ENCODE measurements at regions not wholly inside any gene's neighbourhood (a gene's known extent, or its start where the extent isn't known, plus 50 kb on each side); places are given as distances from the start of the nearest gene placed in this dataset.
"Not testable (repeated sequence)": the region's sequence is repeated elsewhere in the genome, so short reads cannot be mapped to it uniquely, and the experiment has no call there.

GRCh38 chr3:168705412-168705811 lies 609.7 kb upstream of the GOLIM4 start:
- H3K27me3 ChIP-seq (ENCODE audit: control insufficient read depth in 1 of 2, insufficient read depth in 2 of 2, low read length in 2 of 2), result no peaks in the 10 kb centered on the region
- H3K9me3 ChIP-seq (ENCODE audit: control insufficient read depth in 1 of 2, low read length in 2 of 2), result no peaks in the 10 kb centered on the region
- H3K4me1 ChIP-seq (ENCODE audit: control insufficient read depth in 1 of 2, insufficient read depth in 2 of 2, low read length in 2 of 2), result no peaks in the 10 kb centered on the region
- no peaks in the 10 kb centered on the region for H3K36me3 ChIP-seq (ENCODE audit: control insufficient read depth in 1 of 2, insufficient read depth in 2 of 2, low read length in 2 of 2)
- H3K27ac ChIP-seq (ENCODE audit: low read depth, low read length), result no peak overlapping the region
- no peak overlapping the region for H3K9ac ChIP-seq (ENCODE audit: low read depth in 1 of 2, low read length in 2 of 2)
- no peak overlapping the region for H3K4me3 ChIP-seq (ENCODE audit: low read depth in 1 of 2, low read length in 2 of 2)

- H3K4me3 ChIP-seq (ENCODE audit: low read depth in 1 of 2, low read length in 2 of 2), result no peak overlapping the region
- no peaks in the 10 kb centered on the region for H3K9me3 ChIP-seq (ENCODE audit: control insufficient read depth in 1 of 2, low read length in 2 of 2)
- H3K4me1 ChIP-seq (ENCODE audit: control insufficient read depth in 1 of 2, insufficient read depth in 2 of 2, low read length in 2 of 2), result no peaks in the 10 kb centered on the region
- no peak overlapping the region for H3K27ac ChIP-seq (ENCODE audit: low read depth, low read length)
- no peaks in the 10 kb centered on the region for H3K36me3 ChIP-seq (ENCODE audit: control insufficient read depth in 1 of 2, insufficient read depth in 2 of 2, low read length in 2 of 2)
- no peaks in the 10 kb centered on the region for H3K27me3 ChIP-seq (ENCODE audit: control insufficient read depth in 1 of 2, insufficient read depth in 2 of 2, low read length in 2 of 2)
- H3K9ac ChIP-seq (ENCODE audit: low read depth in 1 of 2, low read length in 2 of 2), result no peak overlapping the region
Observed at GRCh38 chr3:168696051-168696450, 600.3 kb upstream of the GOLIM4 start.

GRCh38 chr3:168693870-168694269 lies 598.1 kb upstream of the GOLIM4 start:
- Histone ChIP-seq H3K27ac (ENCODE audit: low read depth, low read length) (no peak overlapping the region), H3K9me3 (ENCODE audit: control insufficient read depth in 1 of 2, low read length in 2 of 2) (no peaks in the 10 kb centered on the region), H3K36me3 (ENCODE audit: control insufficient read depth in 1 of 2, insufficient read depth in 2 of 2, low read length in 2 of 2) (no peaks in the 10 kb centered on the region), H3K4me1 (ENCODE audit: control insufficient read depth in 1 of 2, insufficient read depth in 2 of 2, low read length in 2 of 2) (no peaks in the 10 kb centered on the region), H3K27me3 (ENCODE audit: control insufficient read depth in 1 of 2, insufficient read depth in 2 of 2, low read length in 2 of 2) (no peaks in the 10 kb centered on the region), H3K9ac (ENCODE audit: low read depth in 1 of 2, low read length in 2 of 2) (no peak overlapping the region), H3K4me3 (ENCODE audit: low read depth in 1 of 2, low read length in 2 of 2) (no peak overlapping the region)

GRCh38 chr3:168688267-168688666 lies 592.5 kb upstream of the GOLIM4 start:
- Histone ChIP-seq H3K36me3 (ENCODE audit: control insufficient read depth in 1 of 2, insufficient read depth in 2 of 2, low read length in 2 of 2) (no peaks in the 10 kb centered on the region), H3K4me1 (ENCODE audit: control insufficient read depth in 1 of 2, insufficient read depth in 2 of 2, low read length in 2 of 2) (no peaks in the 10 kb centered on the region), H3K4me3 (ENCODE audit: low read depth in 1 of 2, low read length in 2 of 2) (no peak overlapping the region), H3K9ac (ENCODE audit: low read depth in 1 of 2, low read length in 2 of 2) (no peak overlapping the region), H3K27ac (ENCODE audit: low read depth, low read length) (no peak overlapping the region), H3K9me3 (ENCODE audit: control insufficient read depth in 1 of 2, low read length in 2 of 2) (no peaks in the 10 kb centered on the region), H3K27me3 (ENCODE audit: control insufficient read depth in 1 of 2, insufficient read depth in 2 of 2, low read length in 2 of 2) (no peaks in the 10 kb centered on the region)

- no peaks in the 10 kb centered on the region for H3K4me1 ChIP-seq (ENCODE audit: control insufficient read depth in 1 of 2, insufficient read depth in 2 of 2, low read length in 2 of 2)
- no peaks in the 10 kb centered on the region for H3K9me3 ChIP-seq (ENCODE audit: control insufficient read depth in 1 of 2, low read length in 2 of 2)
- H3K4me3 ChIP-seq (ENCODE audit: low read depth in 1 of 2, low read length in 2 of 2), result no peak overlapping the region
Observed at GRCh38 chr3:168684519-168684918, 588.8 kb upstream of the GOLIM4 start.

GRCh38 chr3:168678730-168679129 lies 583.0 kb upstream of the GOLIM4 start:
- no peaks in the 10 kb centered on the region for H3K27me3 ChIP-seq (ENCODE audit: control insufficient read depth in 1 of 2, insufficient read depth in 2 of 2, low read length in 2 of 2)
- H3K9ac ChIP-seq (ENCODE audit: low read depth in 1 of 2, low read length in 2 of 2), result no peak overlapping the region
- no peak overlapping the region for H3K4me3 ChIP-seq (ENCODE audit: low read depth in 1 of 2, low read length in 2 of 2)
- H3K27ac ChIP-seq (ENCODE audit: low read depth, low read length), result no peak overlapping the region
- H3K4me1 ChIP-seq (ENCODE audit: control insufficient read depth in 1 of 2, insufficient read depth in 2 of 2, low read length in 2 of 2), result no peaks in the 10 kb centered on the region
- H3K36me3 ChIP-seq (ENCODE audit: control insufficient read depth in 1 of 2, insufficient read depth in 2 of 2, low read length in 2 of 2), result no peaks in the 10 kb centered on the region
- H3K9me3 ChIP-seq (ENCODE audit: control insufficient read depth in 1 of 2, low read length in 2 of 2), result no peaks in the 10 kb centered on the region

More at GRCh38 chr3:168684519-168684918, 588.8 kb upstream of the GOLIM4 start:
- no peaks in the 10 kb centered on the region for H3K27me3 ChIP-seq (ENCODE audit: control insufficient read depth in 1 of 2, insufficient read depth in 2 of 2, low read length in 2 of 2)
- no peaks in the 10 kb centered on the region for H3K36me3 ChIP-seq (ENCODE audit: control insufficient read depth in 1 of 2, insufficient read depth in 2 of 2, low read length in 2 of 2)
- H3K9ac ChIP-seq (ENCODE audit: low read depth in 1 of 2, low read length in 2 of 2), result no peak overlapping the region
- H3K27ac ChIP-seq (ENCODE audit: low read depth, low read length), result no peak overlapping the region

- Histone ChIP-seq H3K9ac (ENCODE audit: low read depth in 1 of 2, low read length in 2 of 2) (no peak overlapping the region), H3K36me3 (ENCODE audit: control insufficient read depth in 1 of 2, insufficient read depth in 2 of 2, low read length in 2 of 2) (no peaks in the 10 kb centered on the region), H3K4me3 (ENCODE audit: low read depth in 1 of 2, low read length in 2 of 2) (no peak overlapping the region), H3K4me1 (ENCODE audit: control insufficient read depth in 1 of 2, insufficient read depth in 2 of 2, low read length in 2 of 2) (no peaks in the 10 kb centered on the region), H3K9me3 (ENCODE audit: control insufficient read depth in 1 of 2, low read length in 2 of 2) (no peaks in the 10 kb centered on the region), H3K27me3 (ENCODE audit: control insufficient read depth in 1 of 2, insufficient read depth in 2 of 2, low read length in 2 of 2) (no peaks in the 10 kb centered on the region), H3K27ac (ENCODE audit: low read depth, low read length) (no peak overlapping the region)
Observed at GRCh38 chr3:168671091-168671490, 575.4 kb upstream of the GOLIM4 start.

GRCh38 chr3:168660879-168661657 lies 565.3 kb upstream of the GOLIM4 start:
- not testable (repeated sequence) for H3K9ac ChIP-seq (ENCODE audit: low read depth in 1 of 2, low read length in 2 of 2); H3K9me3 ChIP-seq (ENCODE audit: control insufficient read depth in 1 of 2, low read length in 2 of 2); H3K4me1 ChIP-seq (ENCODE audit: control insufficient read depth in 1 of 2, insufficient read depth in 2 of 2, low read length in 2 of 2); H3K27ac ChIP-seq (ENCODE audit: low read depth, low read length); H3K36me3 ChIP-seq (ENCODE audit: control insufficient read depth in 1 of 2, insufficient read depth in 2 of 2, low read length in 2 of 2); H3K27me3 ChIP-seq (ENCODE audit: control insufficient read depth in 1 of 2, insufficient read depth in 2 of 2, low read length in 2 of 2); H3K4me3 ChIP-seq (ENCODE audit: low read depth in 1 of 2, low read length in 2 of 2)

GRCh38 chr3:168659015-168659414 lies 563.3 kb upstream of the GOLIM4 start:
- Histone ChIP-seq H3K27me3 (ENCODE audit: control insufficient read depth in 1 of 2, insufficient read depth in 2 of 2, low read length in 2 of 2) (no peaks in the 10 kb centered on the region), H3K36me3 (ENCODE audit: control insufficient read depth in 1 of 2, insufficient read depth in 2 of 2, low read length in 2 of 2) (no peaks in the 10 kb centered on the region), H3K9ac (ENCODE audit: low read depth in 1 of 2, low read length in 2 of 2) (no peak overlapping the region), H3K9me3 (ENCODE audit: control insufficient read depth in 1 of 2, low read length in 2 of 2) (peaks cover 0 to 4% of the 10 kb centered on the region in 2 donors), H3K27ac (ENCODE audit: low read depth, low read length) (no peak overlapping the region), H3K4me1 (ENCODE audit: control insufficient read depth in 1 of 2, insufficient read depth in 2 of 2, low read length in 2 of 2) (no peaks in the 10 kb centered on the region), H3K4me3 (ENCODE audit: low read depth in 1 of 2, low read length in 2 of 2) (no peak overlapping the region)

- Histone ChIP-seq H3K9me3 (ENCODE audit: control insufficient read depth in 1 of 2, low read length in 2 of 2) (no peaks in the 10 kb centered on the region), H3K36me3 (ENCODE audit: control insufficient read depth in 1 of 2, insufficient read depth in 2 of 2, low read length in 2 of 2) (no peaks in the 10 kb centered on the region), H3K27me3 (ENCODE audit: control insufficient read depth in 1 of 2, insufficient read depth in 2 of 2, low read length in 2 of 2) (no peaks in the 10 kb centered on the region), H3K4me3 (ENCODE audit: low read depth in 1 of 2, low read length in 2 of 2) (no peak overlapping the region), H3K9ac (ENCODE audit: low read depth in 1 of 2, low read length in 2 of 2) (no peak overlapping the region), H3K4me1 (ENCODE audit: control insufficient read depth in 1 of 2, insufficient read depth in 2 of 2, low read length in 2 of 2) (no peaks in the 10 kb centered on the region), H3K27ac (ENCODE audit: low read depth, low read length) (no peak overlapping the region)
Observed at GRCh38 chr3:168655611-168656010, 559.9 kb upstream of the GOLIM4 start.

All from duodenal mucosa (tissue), 2 donors.